ENCODE measurements at regions not wholly inside any gene's neighbourhood (a gene's known extent, or its start where the extent isn't known, plus 50 kb on each side); places are given as distances from the start of the nearest gene placed in this dataset.
"Not testable (repeated sequence)": the region's sequence is repeated elsewhere in the genome, so short reads cannot be mapped to it uniquely, and the experiment has no call there.

DNA sequence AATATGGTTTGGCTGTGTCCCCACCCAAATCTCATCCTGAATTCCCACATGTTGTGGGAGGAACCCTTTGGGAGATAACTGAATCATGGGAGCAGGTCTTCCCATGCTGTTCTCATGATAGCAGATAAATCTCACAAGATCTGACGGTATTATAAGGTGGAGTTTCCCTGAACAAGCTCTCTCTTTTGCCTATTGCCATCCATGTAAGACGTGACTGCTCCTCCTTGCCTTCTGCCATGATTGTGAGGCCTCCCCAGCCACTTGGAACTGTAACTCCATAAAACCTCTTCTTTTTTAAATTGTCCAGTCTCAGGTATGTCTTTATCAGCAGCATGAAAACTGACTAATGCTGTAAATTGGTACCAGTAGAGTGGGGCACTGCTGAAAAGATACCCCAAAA, 103.3 kb upstream of the LYPLAL1 start:
- H3K9ac ChIP-seq (ENCODE audit: low read length); H3K9me2 ChIP-seq (ENCODE audit: insufficient read depth); CTCF ChIA-PET; H3K79me2 ChIP-seq (ENCODE audit: insufficient read depth, low read length); H3K4me2 ChIP-seq (ENCODE audit: low read length); POLR2A ChIA-PET; H3K4me1 ChIP-seq (ENCODE audit: control insufficient read depth in 1 of 2, insufficient read depth in 2 of 2, low read length in 2 of 2); RAD21 ChIA-PET (ENCODE audit: low non-redundant PET in 1 of 2, low total read pairs in 2 of 2, uncharacterized antibody in 2 of 2, unreplicated experiment in 2 of 2); H3K27me3 ChIP-seq (ENCODE audit: insufficient read depth, low read length); H4K20me1 ChIP-seq (ENCODE audit: insufficient read depth); H3K9me3 ChIP-seq (ENCODE audit: control insufficient read depth in 1 of 2, insufficient read depth in 1 of 2, low read depth in 1 of 2, low read length in 2 of 2); BruUV-seq (replicated peaks); DNase-seq (ENCODE audit: low read depth, low spot score); H3K36me3 ChIP-seq (ENCODE audit: control insufficient read depth in 1 of 2, insufficient read depth in 2 of 2, low read length in 2 of 2); H3K27ac ChIP-seq (ENCODE audit: low read depth, low read length); H3K4me3 ChIP-seq (replicated peaks in 1 of 2; ENCODE audit: low read depth in 1 of 2, low read length in 2 of 2); ATAC-seq; H2AFZ ChIP-seq (ENCODE audit: low read depth, low read length, poor library complexity, severe bottlenecking); intact Hi-C loops (cut with micrococcal nuclease): not testable (repeated sequence)

DNA sequence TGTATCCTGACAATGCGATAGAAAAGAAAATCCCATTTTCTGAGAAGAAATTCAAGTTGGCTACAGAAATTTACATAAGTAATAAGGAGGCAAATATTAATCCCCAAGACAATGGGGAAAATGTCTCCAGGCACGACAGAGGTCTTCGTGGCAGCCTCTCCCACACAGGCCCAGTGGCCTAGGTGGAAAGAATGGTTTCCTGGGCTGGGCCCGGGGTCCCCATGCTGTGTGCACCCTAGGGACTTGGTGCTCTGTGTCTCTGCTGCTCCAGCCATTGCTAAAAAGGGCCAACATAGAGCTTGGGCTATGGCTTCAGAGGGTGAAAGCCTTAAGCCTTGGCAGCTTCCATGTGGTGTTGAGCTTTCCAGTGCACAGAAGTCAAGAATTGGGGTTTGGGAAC, 102.5 kb upstream of the LYPLAL1 start:
- H3K9me2 ChIP-seq (ENCODE audit: insufficient read depth): no peaks in the 10 kb centered on the region
- no peak overlapping the region for H3K4me2 ChIP-seq (ENCODE audit: low read length)
- intact Hi-C loops (cut with micrococcal nuclease): no loop called here
- H3K4me3 ChIP-seq (replicated peaks in 1 of 2; ENCODE audit: low read depth in 1 of 2, low read length in 2 of 2): no peak overlapping the region
- H3K4me1 ChIP-seq (ENCODE audit: control insufficient read depth in 1 of 2, insufficient read depth in 2 of 2, low read length in 2 of 2): peaks cover 0 to 8% of the 10 kb centered on the region in 2 experiments; a peak in 1 of 4 replicates
- no peaks in the 10 kb centered on the region for H3K79me2 ChIP-seq (ENCODE audit: insufficient read depth, low read length)
- RAD21 ChIA-PET (ENCODE audit: low non-redundant PET in 1 of 2, low total read pairs in 2 of 2, uncharacterized antibody in 2 of 2, unreplicated experiment in 2 of 2): no interaction called here
- no peaks in the 10 kb centered on the region for H4K20me1 ChIP-seq (ENCODE audit: insufficient read depth)
- TF ChIP-seq, protein P1, sequence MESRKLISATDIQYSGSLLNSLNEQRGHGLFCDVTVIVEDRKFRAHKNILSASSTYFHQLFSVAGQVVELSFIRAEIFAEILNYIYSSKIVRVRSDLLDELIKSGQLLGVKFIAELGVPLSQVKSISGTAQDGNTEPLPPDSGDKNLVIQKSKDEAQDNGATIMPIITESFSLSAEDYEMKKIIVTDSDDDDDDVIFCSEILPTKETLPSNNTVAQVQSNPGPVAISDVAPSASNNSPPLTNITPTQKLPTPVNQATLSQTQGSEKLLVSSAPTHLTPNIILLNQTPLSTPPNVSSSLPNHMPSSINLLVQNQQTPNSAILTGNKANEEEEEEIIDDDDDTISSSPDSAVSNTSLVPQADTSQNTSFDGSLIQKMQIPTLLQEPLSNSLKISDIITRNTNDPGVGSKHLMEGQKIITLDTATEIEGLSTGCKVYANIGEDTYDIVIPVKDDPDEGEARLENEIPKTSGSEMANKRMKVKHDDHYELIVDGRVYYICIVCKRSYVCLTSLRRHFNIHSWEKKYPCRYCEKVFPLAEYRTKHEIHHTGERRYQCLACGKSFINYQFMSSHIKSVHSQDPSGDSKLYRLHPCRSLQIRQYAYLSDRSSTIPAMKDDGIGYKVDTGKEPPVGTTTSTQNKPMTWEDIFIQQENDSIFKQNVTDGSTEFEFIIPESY (IDR thresholded peaks at IDR 0.05; ENCODE audit: extremely low read depth, insufficient replicate concordance, low read length): no peak
- TF ChIP-seq POLR2A (IDR thresholded peaks at IDR 0.05; ENCODE audit: borderline replicate concordance, extremely low read depth, insufficient read depth, insufficient read length) (no peak), YY1 (IDR thresholded peaks at IDR 0.05; ENCODE audit: extremely low read depth, insufficient replicate concordance, low read depth, low read length) (no peak), MAX (IDR thresholded peaks at IDR 0.05) (no peak), CTCF (IDR thresholded peaks at IDR 0.05 in 2 of 3, conservative IDR thresholded peaks at IDR 0.05 in 1 of 3; ENCODE audit: borderline replicate concordance in 1 of 3, insufficient read depth in 1 of 3, low read depth in 2 of 3, low read length in 2 of 3) (no peak), JUND (IDR thresholded peaks at IDR 0.05) (no peak), SP1 (IDR thresholded peaks at IDR 0.05; ENCODE audit: low read depth) (no peak)
- no peaks in the 10 kb centered on the region for H3K9me3 ChIP-seq (ENCODE audit: control insufficient read depth in 1 of 2, insufficient read depth in 1 of 2, low read depth in 1 of 2, low read length in 2 of 2)
- no peak overlapping the region for H3K9ac ChIP-seq (ENCODE audit: low read length)
- no peaks in the 10 kb centered on the region for H3K36me3 ChIP-seq (ENCODE audit: control insufficient read depth in 1 of 2, insufficient read depth in 2 of 2, low read length in 2 of 2)
- DNase-seq (ENCODE audit: low read depth, low spot score) (no peak), ATAC-seq (no peak)
- POLR2A ChIA-PET: no interaction called here
- CTCF ChIA-PET: no interaction called here
- BruUV-seq (replicated peaks): no TSS peak
- H2AFZ ChIP-seq (ENCODE audit: low read depth, low read length, poor library complexity, severe bottlenecking): no peak overlapping the region
- no peak overlapping the region for H3K27ac ChIP-seq (ENCODE audit: low read depth, low read length)
- no peaks in the 10 kb centered on the region for H3K27me3 ChIP-seq (ENCODE audit: insufficient read depth, low read length)
